GM13977 (cell line): ENCODE measurements at regions not wholly inside any gene's neighbourhood (a gene's known extent, or its start where the extent isn't known, plus 50 kb on each side); places are given as distances from the start of the nearest gene placed in this dataset.

Source experiments
- DNase-seq: peaks from one replicate; pipeline ENCODE4 v3.0.0; 2012; ENCODE audit warnings: low spot score
- in situ Hi-C: fragments of 300-500 bp; cut with MboI; formaldehyde crosslinking; loops from one replicate; pipeline ENCODE4 v1.12.0; 2022; ENCODE audit warnings: low sequenced_read_pairs, low pct_unique_long_range_greater_than_20kb, mixed read lengths, inconsistent platforms; ENCODE audit not compliant: unreplicated experiment
- TF ChIP-seq, protein P1 (sequence below): IDR thresholded peaks from 2 replicates; pipeline ENCODE4 v1.5.1; 2012; ENCODE audit warnings: mild to moderate bottlenecking, control low read depth; ENCODE audit not compliant: insufficient read depth; ENCODE audit errors: extremely low read depth, missing control alignments

GRCh38 chr16:7085776-7086175, 246.9 kb upstream of the RBFOX1 start:
- DNase-seq = no peak
- in situ Hi-C loops = no loop called here
- TF ChIP-seq, protein P1, sequence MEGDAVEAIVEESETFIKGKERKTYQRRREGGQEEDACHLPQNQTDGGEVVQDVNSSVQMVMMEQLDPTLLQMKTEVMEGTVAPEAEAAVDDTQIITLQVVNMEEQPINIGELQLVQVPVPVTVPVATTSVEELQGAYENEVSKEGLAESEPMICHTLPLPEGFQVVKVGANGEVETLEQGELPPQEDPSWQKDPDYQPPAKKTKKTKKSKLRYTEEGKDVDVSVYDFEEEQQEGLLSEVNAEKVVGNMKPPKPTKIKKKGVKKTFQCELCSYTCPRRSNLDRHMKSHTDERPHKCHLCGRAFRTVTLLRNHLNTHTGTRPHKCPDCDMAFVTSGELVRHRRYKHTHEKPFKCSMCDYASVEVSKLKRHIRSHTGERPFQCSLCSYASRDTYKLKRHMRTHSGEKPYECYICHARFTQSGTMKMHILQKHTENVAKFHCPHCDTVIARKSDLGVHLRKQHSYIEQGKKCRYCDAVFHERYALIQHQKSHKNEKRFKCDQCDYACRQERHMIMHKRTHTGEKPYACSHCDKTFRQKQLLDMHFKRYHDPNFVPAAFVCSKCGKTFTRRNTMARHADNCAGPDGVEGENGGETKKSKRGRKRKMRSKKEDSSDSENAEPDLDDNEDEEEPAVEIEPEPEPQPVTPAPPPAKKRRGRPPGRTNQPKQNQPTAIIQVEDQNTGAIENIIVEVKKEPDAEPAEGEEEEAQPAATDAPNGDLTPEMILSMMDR = no peak

DNA sequence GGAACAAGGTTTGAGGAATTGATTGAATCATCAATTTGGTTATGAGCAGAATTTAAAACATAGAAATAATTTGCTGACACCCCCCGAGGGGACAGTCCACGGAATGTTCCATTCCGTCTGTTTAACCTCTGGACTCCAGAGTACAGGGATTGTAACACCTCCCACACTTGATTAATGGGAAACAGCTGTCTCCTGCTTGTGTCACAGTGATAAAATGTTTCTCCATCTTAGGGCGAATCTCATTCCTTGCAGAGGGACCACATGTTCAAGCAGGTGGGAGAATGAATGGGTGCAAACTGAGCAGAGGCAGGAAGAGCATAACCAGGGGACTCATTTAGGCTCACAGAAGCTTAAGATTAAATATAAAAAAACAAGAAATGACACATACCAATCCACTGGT, 249.5 kb upstream of the RBFOX1 start:
- in situ Hi-C loops = no loop called here
- no peak for DNase-seq
- TF ChIP-seq, protein P1 = no peak

GRCh38 chr16:7077636-7078035, 255.0 kb upstream of the RBFOX1 start:
- DNase-seq = no peak
- in situ Hi-C loops = no loop called here
- TF ChIP-seq, protein P1 = no peak

GRCh38 chr16:7074715-7075114, 257.9 kb upstream of the RBFOX1 start:
- in situ Hi-C loops = no loop called here
- DNase-seq = no peak
- TF ChIP-seq, protein P1 = no peak

GRCh38 chr16:7057458-7057857, 275.2 kb upstream of the RBFOX1 start:
- DNase-seq = no peak
- in situ Hi-C loops = no loop called here
- TF ChIP-seq, protein P1 = no peak

DNA sequence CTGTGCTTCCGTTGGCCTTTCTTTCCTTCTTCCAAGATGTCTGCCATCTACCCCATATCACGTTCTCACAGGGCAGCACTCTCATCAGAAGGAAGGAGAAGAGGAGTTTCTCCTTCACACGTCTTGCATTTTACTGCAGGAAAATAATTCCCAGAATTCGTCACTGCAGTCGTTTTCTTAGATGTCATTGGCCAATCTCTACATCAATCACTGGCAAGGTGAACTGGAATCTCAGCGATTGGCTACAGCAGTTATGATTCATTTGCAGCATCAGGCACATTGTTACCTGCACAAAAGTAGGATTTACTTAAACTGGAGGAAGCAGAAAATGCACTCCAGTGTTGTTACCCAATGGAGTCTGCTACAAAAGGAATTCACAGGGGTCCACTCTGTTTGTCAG, 277.2 kb upstream of the RBFOX1 start:
- TF ChIP-seq, protein P1 = no peak
- in situ Hi-C loops = no loop called here
- DNase-seq = no peak
